Left cardiac atrium (tissue), 4 donors: ENCODE measurements at regions not wholly inside any gene's neighbourhood (a gene's known extent, or its start where the extent isn't known, plus 50 kb on each side); places are given as distances from the start of the nearest gene placed in this dataset.
"Not testable (repeated sequence)": the region's sequence is repeated elsewhere in the genome, so short reads cannot be mapped to it uniquely, and the experiment has no call there.

Experiments
- ATAC-seq, 2 donors: fragments of 200-7000 bp; cut with Tn5 transposase; one replicate each; pipeline ENCODE4 v1.9.1; 2020; ENCODE audit warnings: mild to moderate bottlenecking in 2 of 2, moderate library complexity in 2 of 2
- DNase-seq: peaks from one replicate; pipeline ENCODE4 v3.0.0-alpha.2; 2020
- intact Hi-C, 2 donors: fragments of 100-400 bp; cut with DNase I; formaldehyde crosslinking; loops; one replicate each; pipeline versions ENCODE4 v1.14.1 to v1.15.1; 2022 to 2023
- donor health status: DM: no; HTN: yes; CAD: no.
- donor health status: DM: no; HTN: yes; CAD: no; lungs with severe emphysema.
- donor health status: DM: yes; HTN: yes; CAD: no.
- donor health status: Dilated cardiomyopathy.

- DNase-seq, result no peak
- no peak for ATAC-seq
- intact Hi-C loops, result no loop called here
Measured at GRCh38 chr22:49352361-49353169, 475.1 kb downstream of the BRD1 start.

- intact Hi-C loops, result no loop called here
- no peak for DNase-seq
- no peak for ATAC-seq
Measured at GRCh38 chr22:49351761-49352227, 475.9 kb downstream of the BRD1 start.

- intact Hi-C loops, result no loop called here
- ATAC-seq (no peak), DNase-seq (no peak)
Measured at GRCh38 chr22:49350441-49351121, 477.1 kb downstream of the BRD1 start.

GRCh38 chr22:49349841-49350381 lies 477.8 kb downstream of the BRD1 start:
- no peak for DNase-seq
- no peak for ATAC-seq
- intact Hi-C loops, result no loop called here

GRCh38 chr22:49349181-49349835 lies 478.4 kb downstream of the BRD1 start:
- DNase-seq (no peak), ATAC-seq (no peak)
- intact Hi-C loops, result no loop called here

GRCh38 chr22:49348631-49349030 lies 479.0 kb downstream of the BRD1 start:
- intact Hi-C loops, result no loop called here
- DNase-seq (no peak), ATAC-seq (no peak)

- no peak for DNase-seq
- ATAC-seq, result no peak
- intact Hi-C loops, result no loop called here
Measured at GRCh38 chr22:49347376-49347775, 480.3 kb downstream of the BRD1 start.

- no peak for ATAC-seq
- intact Hi-C loops, result no loop called here
- DNase-seq, result no peak
Measured at GRCh38 chr22:49345896-49346295, 481.8 kb downstream of the BRD1 start.

GRCh38 chr22:49344656-49345055 lies 483.0 kb downstream of the BRD1 start:
- DNase-seq, result no peak
- no peak for ATAC-seq
- intact Hi-C loops, result no loop called here

- ATAC-seq, result no peak
- intact Hi-C loops, result no loop called here
Measured at GRCh38 chr22:49344161-49344560, 483.5 kb downstream of the BRD1 start.

GRCh38 chr22:49340406-49340805 lies 487.3 kb downstream of the BRD1 start:
- intact Hi-C loops, result no loop called here
- no peak for ATAC-seq
- DNase-seq, result no peak

More at GRCh38 chr22:49344161-49344560, 483.5 kb downstream of the BRD1 start:
- no peak for DNase-seq

- intact Hi-C loops, ATAC-seq, DNase-seq: not testable (repeated sequence)
Measured at GRCh38 chr22:49336483-49336882, 491.2 kb downstream of the BRD1 start.

- DNase-seq (no peak), ATAC-seq (no peak)
- intact Hi-C loops, result no loop called here
Measured at GRCh38 chr22:49334976-49335375, 492.7 kb downstream of the BRD1 start.

GRCh38 chr22:49334449-49334789 lies 493.3 kb downstream of the BRD1 start:
- ATAC-seq, result no peak
- intact Hi-C loops, result no loop called here
- no peak for DNase-seq

- intact Hi-C loops, result no loop called here
- ATAC-seq (no peak), DNase-seq (no peak)
Measured at GRCh38 chr22:49333206-49333605, 494.5 kb downstream of the BRD1 start.

GRCh38 chr22:49332691-49333090 lies 495.0 kb downstream of the BRD1 start:
- ATAC-seq (no peak), DNase-seq (no peak)
- intact Hi-C loops, result no loop called here

GRCh38 chr22:49331878-49332277 lies 495.8 kb downstream of the BRD1 start:
- DNase-seq (no peak), ATAC-seq (no peak)
- intact Hi-C loops, result no loop called here

- intact Hi-C loops, result no loop called here
- DNase-seq (no peak), ATAC-seq (no peak)
Measured at GRCh38 chr22:49331223-49331815, 496.4 kb downstream of the BRD1 start.

- DNase-seq, result no peak
- no peak for ATAC-seq
- intact Hi-C loops, result no loop called here
Measured at GRCh38 chr22:49330421-49331222, 497.1 kb downstream of the BRD1 start.
